Osteoblast (primary cell): ENCODE measurements at regions not wholly inside any gene's neighbourhood (a gene's known extent, or its start where the extent isn't known, plus 50 kb on each side); places are given as distances from the start of the nearest gene placed in this dataset.

Source experiments
- DNase-seq: peaks from one replicate; pipeline ENCODE4 v3.0.0; 2011; ENCODE audit warnings: low spot score, mixed read lengths; ENCODE audit not compliant: insufficient read length; ENCODE audit errors: missing footprints
- H2AFZ ChIP-seq: 2 replicates; pipeline ENCODE4 v1.6.0; 2011; ENCODE audit warnings: mild to moderate bottlenecking, low read length
- H3K27ac ChIP-seq: 2 replicates; pipeline ENCODE4 v1.5.1; 2011; ENCODE audit warnings: mild to moderate bottlenecking, low read depth, low read length, moderate library complexity
- H3K27me3 ChIP-seq: 2 replicates; pipeline ENCODE4 v1.6.0; 2012; ENCODE audit warnings: mild to moderate bottlenecking, control low read depth, inconsistent platforms, low read length, moderate library complexity; ENCODE audit not compliant: insufficient read depth
- H3K36me3 ChIP-seq: 2 replicates; pipeline ENCODE4 v1.5.1; 2011; ENCODE audit warnings: mild to moderate bottlenecking, low read length, control low read depth, moderate library complexity; ENCODE audit not compliant: insufficient read depth
- H3K4me1 ChIP-seq: 2 replicates; pipeline ENCODE4 v1.5.1; 2011; ENCODE audit warnings: mild to moderate bottlenecking, low read length, control low read depth, moderate library complexity; ENCODE audit not compliant: insufficient read depth
- H3K4me2 ChIP-seq: 2 replicates; pipeline ENCODE4 v1.6.0; 2011; ENCODE audit warnings: mild to moderate bottlenecking, low read length; ENCODE audit not compliant: insufficient read depth
- H3K4me3 ChIP-seq: fragments of 200-600 bp; sonication (generic); 3 replicates; pipeline ENCODE4 v1.5.1; 2012; ENCODE audit warnings: mild to moderate bottlenecking, low read length, inconsistent platforms; ENCODE audit not compliant: insufficient read depth
- H3K79me2 ChIP-seq: 2 replicates; pipeline ENCODE4 v1.6.0; 2012; ENCODE audit warnings: mild to moderate bottlenecking, low read length, control low read depth, inconsistent platforms; ENCODE audit not compliant: insufficient read depth
- H3K9me3 ChIP-seq: 2 replicates; pipeline ENCODE4 v1.5.1; 2011; ENCODE audit warnings: low read depth, low read length, control low read depth
- H4K20me1 ChIP-seq: 2 replicates; pipeline ENCODE4 v1.6.0; 2012; ENCODE audit warnings: mild to moderate bottlenecking, low read length, control low read depth; ENCODE audit not compliant: insufficient read depth
- TF ChIP-seq, protein P1 (sequence below): IDR thresholded peaks from 2 replicates; pipeline ENCODE4 v1.5.1; 2011; ENCODE audit warnings: mild to moderate bottlenecking, low read depth, low read length, moderate library complexity; ENCODE audit errors: extremely low read depth

DNA sequence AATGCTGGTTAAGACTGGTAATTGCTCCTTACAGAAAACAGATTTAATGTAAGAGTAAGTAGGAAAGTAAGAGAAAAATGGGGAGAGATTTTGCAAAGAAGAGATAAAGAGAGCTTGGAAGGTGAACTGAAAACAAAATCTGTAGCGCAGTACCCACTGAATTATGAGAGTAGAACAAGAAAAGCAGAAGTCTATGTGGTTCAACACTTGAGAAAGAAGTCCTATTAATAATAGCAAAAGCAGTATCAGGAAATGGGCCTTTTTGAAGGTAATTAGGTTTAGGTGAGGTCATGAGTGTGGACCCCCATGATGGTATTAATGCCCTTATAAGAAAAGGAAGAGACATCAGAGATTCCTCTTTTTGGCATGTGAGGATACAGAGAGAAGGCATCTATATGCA lies 460.6 kb downstream of the CETN3 start:
- Histone ChIP-seq H3K4me3 (no peak overlapping the region), H3K4me1 (no peaks in the 10 kb centered on the region), H3K27me3 (no peaks in the 10 kb centered on the region), H2AFZ (no peak overlapping the region), H4K20me1 (no peaks in the 10 kb centered on the region), H3K27ac (no peak overlapping the region), H3K36me3 (no peaks in the 10 kb centered on the region), H3K4me2 (no peak overlapping the region), H3K79me2 (no peaks in the 10 kb centered on the region), H3K9me3 (no peaks in the 10 kb centered on the region)
- TF ChIP-seq, protein P1, sequence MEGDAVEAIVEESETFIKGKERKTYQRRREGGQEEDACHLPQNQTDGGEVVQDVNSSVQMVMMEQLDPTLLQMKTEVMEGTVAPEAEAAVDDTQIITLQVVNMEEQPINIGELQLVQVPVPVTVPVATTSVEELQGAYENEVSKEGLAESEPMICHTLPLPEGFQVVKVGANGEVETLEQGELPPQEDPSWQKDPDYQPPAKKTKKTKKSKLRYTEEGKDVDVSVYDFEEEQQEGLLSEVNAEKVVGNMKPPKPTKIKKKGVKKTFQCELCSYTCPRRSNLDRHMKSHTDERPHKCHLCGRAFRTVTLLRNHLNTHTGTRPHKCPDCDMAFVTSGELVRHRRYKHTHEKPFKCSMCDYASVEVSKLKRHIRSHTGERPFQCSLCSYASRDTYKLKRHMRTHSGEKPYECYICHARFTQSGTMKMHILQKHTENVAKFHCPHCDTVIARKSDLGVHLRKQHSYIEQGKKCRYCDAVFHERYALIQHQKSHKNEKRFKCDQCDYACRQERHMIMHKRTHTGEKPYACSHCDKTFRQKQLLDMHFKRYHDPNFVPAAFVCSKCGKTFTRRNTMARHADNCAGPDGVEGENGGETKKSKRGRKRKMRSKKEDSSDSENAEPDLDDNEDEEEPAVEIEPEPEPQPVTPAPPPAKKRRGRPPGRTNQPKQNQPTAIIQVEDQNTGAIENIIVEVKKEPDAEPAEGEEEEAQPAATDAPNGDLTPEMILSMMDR, result no peak
- no peak for DNase-seq

DNA sequence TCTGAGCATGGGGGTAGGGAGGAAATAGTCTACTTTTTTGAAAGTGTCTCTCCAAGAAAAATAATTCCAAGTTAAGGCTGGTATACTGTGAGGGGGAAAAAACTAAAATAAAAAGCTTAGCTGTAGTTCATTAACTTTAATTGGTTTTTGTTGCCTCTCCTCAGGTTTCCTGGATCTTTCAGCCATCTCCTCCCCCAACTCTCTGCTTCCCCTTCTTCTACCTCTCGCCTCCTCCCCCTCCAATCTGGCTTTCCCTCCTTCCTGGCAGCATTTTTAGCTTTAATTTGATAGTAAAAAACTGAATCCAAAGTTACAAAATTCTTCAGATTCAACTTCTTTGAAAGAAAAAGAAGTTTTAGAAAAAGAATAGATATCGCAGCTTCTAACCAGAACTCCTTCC lies 462.6 kb downstream of the CETN3 start:
- H3K36me3 ChIP-seq, result no peaks in the 10 kb centered on the region
- H3K4me2 ChIP-seq, result no peak overlapping the region
- H4K20me1 ChIP-seq, result no peaks in the 10 kb centered on the region
- no peaks in the 10 kb centered on the region for H3K9me3 ChIP-seq
- no peaks in the 10 kb centered on the region for H3K79me2 ChIP-seq
- no peak overlapping the region for H3K4me3 ChIP-seq
- H3K27ac ChIP-seq, result no peak overlapping the region
- DNase-seq, result no peak
- H3K4me1 ChIP-seq, result no peaks in the 10 kb centered on the region
- no peak overlapping the region for H2AFZ ChIP-seq
- no peaks in the 10 kb centered on the region for H3K27me3 ChIP-seq
- TF ChIP-seq, protein P1, result no peak

DNA sequence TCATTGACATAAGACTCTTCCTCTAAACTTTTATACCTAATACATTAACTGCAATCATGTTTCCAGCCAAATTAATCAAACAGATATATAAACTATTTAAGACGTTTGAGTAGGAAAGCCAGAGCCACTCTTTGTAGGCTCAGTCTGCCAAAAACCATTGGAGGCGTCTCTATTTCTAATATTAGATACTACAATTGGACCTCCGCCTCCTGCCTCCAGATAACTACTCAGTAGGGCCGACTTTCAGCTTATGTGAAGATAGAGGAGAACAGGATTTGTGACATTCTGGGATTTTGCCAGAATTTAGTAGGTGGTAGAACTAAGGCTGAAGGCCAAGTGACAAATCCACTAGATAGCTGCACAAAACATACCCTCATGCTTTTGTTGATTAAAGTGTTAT lies 463.0 kb downstream of the CETN3 start:
- Histone ChIP-seq H3K9me3 (no peaks in the 10 kb centered on the region), H3K27ac (no peak overlapping the region), H3K36me3 (no peaks in the 10 kb centered on the region), H3K4me3 (no peak overlapping the region), H2AFZ (no peak overlapping the region), H3K27me3 (no peaks in the 10 kb centered on the region), H3K4me1 (no peaks in the 10 kb centered on the region), H3K4me2 (no peak overlapping the region), H3K79me2 (no peaks in the 10 kb centered on the region), H4K20me1 (no peaks in the 10 kb centered on the region)
- TF ChIP-seq, protein P1, result no peak
- DNase-seq, result no peak

DNA sequence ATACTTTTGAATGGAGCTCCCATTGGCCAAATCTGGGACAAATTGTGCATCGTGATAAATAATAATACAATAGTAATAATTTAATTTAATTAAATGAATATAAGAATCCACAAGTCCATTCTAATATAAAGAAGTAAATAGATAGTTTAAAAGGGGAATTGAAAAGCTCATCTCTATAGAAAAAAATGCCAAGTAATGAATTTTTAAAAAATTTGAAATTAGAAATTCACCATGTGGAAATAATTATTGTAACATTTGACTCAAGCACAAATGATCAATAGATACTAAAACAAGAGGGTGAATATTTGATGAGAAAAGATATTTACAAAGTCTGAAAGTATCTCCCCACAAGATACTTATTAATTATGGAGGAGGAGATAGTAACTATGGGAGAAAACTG lies 467.4 kb downstream of the CETN3 start:
- H3K4me2 ChIP-seq, result no peak overlapping the region
- H3K4me3 ChIP-seq, result no peak overlapping the region
- DNase-seq, result no peak
- no peaks in the 10 kb centered on the region for H3K9me3 ChIP-seq
- H3K79me2 ChIP-seq, result no peaks in the 10 kb centered on the region
- H3K27ac ChIP-seq, result no peak overlapping the region
- H4K20me1 ChIP-seq, result no peaks in the 10 kb centered on the region
- H2AFZ ChIP-seq, result no peak overlapping the region
- no peaks in the 10 kb centered on the region for H3K4me1 ChIP-seq
- TF ChIP-seq, protein P1, result no peak
- no peaks in the 10 kb centered on the region for H3K27me3 ChIP-seq
- H3K36me3 ChIP-seq, result no peaks in the 10 kb centered on the region
